CD8-positive, alpha-beta memory T cell (primary cell): ENCODE measurements at regions not wholly inside any gene's neighbourhood (a gene's known extent, or its start where the extent isn't known, plus 50 kb on each side); places are given as distances from the start of the nearest gene placed in this dataset.
"Not testable (repeated sequence)": the region's sequence is repeated elsewhere in the genome, so short reads cannot be mapped to it uniquely, and the experiment has no call there.

Experiments
- CTCF ChIA-PET: fragments of 350-600 bp; sonication (Branson Sonifier 250); formaldehyde crosslinking; loops from one replicate; lab custom pipeline; 2021; ENCODE audit warnings: antibody characterized with exemption; lab: Charles Lee
- POLR2A ChIA-PET: fragments of 350-600 bp; sonication (Branson Sonifier 250); formaldehyde crosslinking; loops from one replicate; lab custom pipeline; 2021; ENCODE audit warnings: antibody characterized with exemption; lab: Charles Lee
- DNase-seq, 5 donors: peaks; one replicate each; pipeline versions ENCODE4 v3.0.0 to v3.0.0-alpha.2; 2020 to 2022; ENCODE audit warnings: mixed read lengths in 1 of 5
- H3K27ac ChIP-seq: one replicate; pipeline ENCODE4 v1.7.0; 2013; ENCODE audit warnings: low read depth, mild to moderate bottlenecking, low read length, moderate library complexity
- H3K27me3 ChIP-seq: 2 replicates; pipeline ENCODE4 v1.7.0; 2013; ENCODE audit warnings: low read length, mild to moderate bottlenecking; ENCODE audit not compliant: insufficient read depth, poor library complexity, severe bottlenecking
- H3K36me3 ChIP-seq: 2 replicates; pipeline ENCODE4 v1.7.0; 2013; ENCODE audit warnings: mild to moderate bottlenecking, low read length, moderate library complexity; ENCODE audit not compliant: insufficient read depth
- H3K4me1 ChIP-seq: 2 replicates; pipeline ENCODE4 v1.7.0; 2013; ENCODE audit warnings: mild to moderate bottlenecking, low read length, moderate library complexity; ENCODE audit not compliant: insufficient read depth
- H3K4me3 ChIP-seq: 2 replicates; pipeline ENCODE4 v1.7.0; 2013; ENCODE audit warnings: mild to moderate bottlenecking, low read length
- H3K9me3 ChIP-seq: 2 replicates; pipeline ENCODE4 v1.7.0; 2013; ENCODE audit warnings: mild to moderate bottlenecking, low read length
- H3K27ac Mint-ChIP-seq, 8 donors: one replicate each; pipeline ENCODE4 v1.8.0; 2020 to 2021; ENCODE audit warnings: mixed read lengths in 8 of 8, mild to moderate bottlenecking in 6 of 8, inconsistent platforms in 3 of 8, moderate library complexity in 3 of 8
- H3K27me3 Mint-ChIP-seq, 2 donors: one replicate each; pipeline ENCODE4 v1.8.0; 2020 to 2021; ENCODE audit warnings: mixed read lengths in 2 of 2, mild to moderate bottlenecking in 1 of 2, moderate library complexity in 1 of 2
- H3K36me3 Mint-ChIP-seq, 3 donors: one replicate each; pipeline ENCODE4 v1.8.0; 2020 to 2021; ENCODE audit warnings: mixed read lengths in 3 of 3, inconsistent platforms in 1 of 3, mild to moderate bottlenecking in 1 of 3
- H3K4me1 Mint-ChIP-seq, 3 donors: one replicate each; pipeline ENCODE4 v1.8.0; 2020 to 2021; ENCODE audit warnings: mixed read lengths in 3 of 3, inconsistent platforms in 1 of 3, mild to moderate bottlenecking in 1 of 3
- H3K4me3 Mint-ChIP-seq, 7 donors: one replicate each; pipeline ENCODE4 v1.8.0; 2020 to 2021; ENCODE audit warnings: mixed read lengths in 7 of 7, mild to moderate bottlenecking in 6 of 7, moderate library complexity in 4 of 7, inconsistent platforms in 2 of 7
- H3K9me3 Mint-ChIP-seq, 5 donors: one replicate each; pipeline ENCODE4 v1.8.0; 2020 to 2022; ENCODE audit warnings: mixed read lengths in 5 of 5, mild to moderate bottlenecking in 3 of 5, moderate library complexity in 2 of 5, inconsistent platforms in 1 of 5

GRCh38 chr16:35614883-35615282 lies 2155.5 kb downstream of the TP53TG3F start:
- H3K27me3 Mint-ChIP-seq, H3K36me3 Mint-ChIP-seq, H3K4me1 ChIP-seq, POLR2A ChIA-PET, H3K4me1 Mint-ChIP-seq, H3K27ac Mint-ChIP-seq, DNase-seq, H3K9me3 ChIP-seq, H3K27ac ChIP-seq, H3K4me3 ChIP-seq, CTCF ChIA-PET, H3K27me3 ChIP-seq, H3K36me3 ChIP-seq, H3K4me3 Mint-ChIP-seq: not testable (repeated sequence)
- H3K9me3 Mint-ChIP-seq, result peaks cover 9 to 37% (median 29%) of the 10 kb centered on the region in 5 donors

- H3K9me3 ChIP-seq, CTCF ChIA-PET: not testable (repeated sequence)
These were observed 2159.8 kb downstream of the TP53TG3F start for GRCh38 chr16:35619176-35619575.

GRCh38 chr16:35626041-35626440 lies 2166.6 kb downstream of the TP53TG3F start:
- no peaks in the 10 kb centered on the region for H3K27me3 Mint-ChIP-seq
- H3K36me3 ChIP-seq, result no peaks in the 10 kb centered on the region
- H3K27me3 ChIP-seq, result no peaks in the 10 kb centered on the region
- H3K4me3 Mint-ChIP-seq, result no peak overlapping the region
- CTCF ChIA-PET, result no interaction called here
- H3K27ac ChIP-seq, result no peak overlapping the region
- POLR2A ChIA-PET, result no interaction called here
- no peak for DNase-seq
- no peak overlapping the region for H3K27ac Mint-ChIP-seq
- no peaks in the 10 kb centered on the region for H3K9me3 ChIP-seq
- H3K4me3 ChIP-seq, result no peak overlapping the region
- no peaks in the 10 kb centered on the region for H3K36me3 Mint-ChIP-seq
- peaks cover 9 to 26% (median 22%) of the 10 kb centered on the region in 5 donors for H3K9me3 Mint-ChIP-seq
- no peaks in the 10 kb centered on the region for H3K4me1 Mint-ChIP-seq
- H3K4me1 ChIP-seq, result no peaks in the 10 kb centered on the region

More at GRCh38 chr16:35619176-35619575, 2159.8 kb downstream of the TP53TG3F start:
- H3K4me1 Mint-ChIP-seq, H3K4me1 ChIP-seq, H3K27me3 Mint-ChIP-seq, DNase-seq, H3K36me3 Mint-ChIP-seq, H3K4me3 Mint-ChIP-seq, H3K27me3 ChIP-seq, POLR2A ChIA-PET, H3K4me3 ChIP-seq, H3K36me3 ChIP-seq, H3K27ac ChIP-seq, H3K27ac Mint-ChIP-seq: not testable (repeated sequence)
- peaks cover 12 to 49% (median 46%) of the 10 kb centered on the region in 5 donors for H3K9me3 Mint-ChIP-seq

- H3K27ac Mint-ChIP-seq, result no peak overlapping the region
- H3K36me3 Mint-ChIP-seq, result no peaks in the 10 kb centered on the region
- Histone ChIP-seq H3K4me1 (no peaks in the 10 kb centered on the region), H3K27ac (no peak overlapping the region), H3K36me3 (no peaks in the 10 kb centered on the region), H3K4me3 (no peak overlapping the region), H3K27me3 (no peaks in the 10 kb centered on the region), H3K9me3 (no peaks in the 10 kb centered on the region)
- H3K4me1 Mint-ChIP-seq, result no peaks in the 10 kb centered on the region
- H3K9me3 Mint-ChIP-seq, result peaks cover 9 to 25% (median 20%) of the 10 kb centered on the region in 5 donors
- no peaks in the 10 kb centered on the region for H3K27me3 Mint-ChIP-seq
- ChIA-PET POLR2A (no interaction called here), CTCF (no interaction called here)
- H3K4me3 Mint-ChIP-seq, result no peak overlapping the region
- DNase-seq, result no peak
These were observed 2169.6 kb downstream of the TP53TG3F start for GRCh38 chr16:35628976-35629375.

- no peaks in the 10 kb centered on the region for H3K27me3 Mint-ChIP-seq
- Histone ChIP-seq H3K27me3 (no peaks in the 10 kb centered on the region), H3K4me3 (no peak overlapping the region), H3K9me3 (no peaks in the 10 kb centered on the region), H3K4me1 (no peaks in the 10 kb centered on the region), H3K27ac (no peak overlapping the region), H3K36me3 (no peaks in the 10 kb centered on the region)
- ChIA-PET POLR2A (no interaction called here), CTCF (no interaction called here)
- H3K4me3 Mint-ChIP-seq, result no peak overlapping the region
- H3K27ac Mint-ChIP-seq, result no peak overlapping the region
- no peak for DNase-seq
- no peaks in the 10 kb centered on the region for H3K36me3 Mint-ChIP-seq
- peaks cover 9 to 29% (median 14%) of the 10 kb centered on the region in 5 donors for H3K9me3 Mint-ChIP-seq
- no peaks in the 10 kb centered on the region for H3K4me1 Mint-ChIP-seq
These were observed 2172.0 kb downstream of the TP53TG3F start for GRCh38 chr16:35631261-35631945.

GRCh38 chr16:35636480-35637230 lies 2177.2 kb downstream of the TP53TG3F start:
- Mint-ChIP-seq H3K36me3 (no peaks in the 10 kb centered on the region), H3K27me3 (no peaks in the 10 kb centered on the region), H3K27ac (no peak overlapping the region), H3K4me3 (peak overlapping the region in 1 of 7 donors; percentile 56), H3K4me1 (no peaks in the 10 kb centered on the region), H3K9me3 (peaks cover 10 to 39% (median 15%) of the 10 kb centered on the region in 5 donors)
- Histone ChIP-seq H3K4me1 (no peaks in the 10 kb centered on the region), H3K36me3 (no peaks in the 10 kb centered on the region), H3K27me3 (no peaks in the 10 kb centered on the region), H3K4me3 (no peak overlapping the region), H3K9me3 (no peaks in the 10 kb centered on the region), H3K27ac (no peak overlapping the region)
- no peak for DNase-seq
- POLR2A ChIA-PET, result no interaction called here
- CTCF ChIA-PET, result no interaction called here

- POLR2A ChIA-PET, result no interaction called here
- no peak overlapping the region for H3K27ac ChIP-seq
- Mint-ChIP-seq H3K27ac (no peak overlapping the region), H3K36me3 (no peaks in the 10 kb centered on the region), H3K4me1 (no peaks in the 10 kb centered on the region), H3K9me3 (peaks cover 7 to 45% (median 15%) of the 10 kb centered on the region in 5 donors), H3K27me3 (no peaks in the 10 kb centered on the region), H3K4me3 (no peak overlapping the region)
- H3K36me3 ChIP-seq, result no peaks in the 10 kb centered on the region
- CTCF ChIA-PET, result no interaction called here
- no peak for DNase-seq
- H3K9me3 ChIP-seq, result no peaks in the 10 kb centered on the region
- H3K27me3 ChIP-seq, result no peaks in the 10 kb centered on the region
- H3K4me3 ChIP-seq, result no peak overlapping the region
- no peaks in the 10 kb centered on the region for H3K4me1 ChIP-seq
These were observed 2178.3 kb downstream of the TP53TG3F start for GRCh38 chr16:35637683-35638082.
